Neural crest cell (in vitro differentiated cells): ENCODE measurements at regions not wholly inside any gene's neighbourhood (a gene's known extent, or its start where the extent isn't known, plus 50 kb on each side); places are given as distances from the start of the nearest gene placed in this dataset.

Experiments used
- DNase-seq: peaks from one replicate; pipeline ENCODE4 v3.0.0; 2021; ENCODE audit warnings: low read depth, mixed read lengths, low spot score
- H3K27ac Mint-ChIP-seq: one replicate; pipeline ENCODE4 v1.8.0; 2021; ENCODE audit warnings: mild to moderate bottlenecking, mixed read lengths; ENCODE audit not compliant: unreplicated experiment
- H3K27me3 Mint-ChIP-seq: 2 replicates; pipeline ENCODE4 v1.8.0; 2021; ENCODE audit warnings: low read depth, mild to moderate bottlenecking, mixed read lengths
- H3K36me3 Mint-ChIP-seq: 2 replicates; pipeline ENCODE4 v1.8.0; 2021; ENCODE audit warnings: low read depth, mild to moderate bottlenecking, mixed read lengths
- H3K4me1 Mint-ChIP-seq: 2 replicates; pipeline ENCODE4 v1.8.0; 2021; ENCODE audit warnings: mixed read lengths
- H3K4me3 Mint-ChIP-seq: one replicate; pipeline ENCODE4 v1.8.0; 2021; ENCODE audit warnings: mild to moderate bottlenecking, mixed read lengths
- H3K9me3 Mint-ChIP-seq: 2 replicates; pipeline ENCODE4 v1.8.0; 2021; ENCODE audit warnings: mixed read lengths
- CTCF ChIP-seq: fragments of 200-600 bp; sonication (generic); conservative IDR thresholded peaks from 2 replicates; pipeline ENCODE4 v1.5.0; 2021; ENCODE audit warnings: antibody characterized with exemption, mild to moderate bottlenecking

GRCh38 chr2:195356920-195357440, 300.0 kb upstream of the SLC39A10 start:
- Mint-ChIP-seq H3K27me3 (no peaks in the 10 kb centered on the region), H3K4me1 (no peaks in the 10 kb centered on the region), H3K9me3 (no peaks in the 10 kb centered on the region), H3K4me3 (no peak overlapping the region), H3K36me3 (no peaks in the 10 kb centered on the region), H3K27ac (no peak overlapping the region)
- no peak for TF ChIP-seq CTCF
- DNase-seq: no peak

GRCh38 chr2:195356026-195356425, 301.0 kb upstream of the SLC39A10 start:
- TF ChIP-seq CTCF: no peak
- no peaks in the 10 kb centered on the region for H3K27me3 Mint-ChIP-seq
- H3K9me3 Mint-ChIP-seq: no peaks in the 10 kb centered on the region
- no peak overlapping the region for H3K27ac Mint-ChIP-seq
- DNase-seq: no peak
- H3K4me1 Mint-ChIP-seq: no peaks in the 10 kb centered on the region
- H3K4me3 Mint-ChIP-seq: no peak overlapping the region
- H3K36me3 Mint-ChIP-seq: no peaks in the 10 kb centered on the region

- Mint-ChIP-seq H3K9me3 (peaks cover 5% of the 10 kb centered on the region), H3K36me3 (no peaks in the 10 kb centered on the region), H3K4me3 (no peak overlapping the region), H3K27me3 (no peaks in the 10 kb centered on the region), H3K4me1 (no peaks in the 10 kb centered on the region), H3K27ac (no peak overlapping the region)
- TF ChIP-seq CTCF: no peak
- DNase-seq: no peak
Measured at GRCh38 chr2:195352581-195352980, 304.4 kb upstream of the SLC39A10 start.

GRCh38 chr2:195343942-195344530, 313.0 kb upstream of the SLC39A10 start:
- no peaks in the 10 kb centered on the region for H3K27me3 Mint-ChIP-seq
- H3K27ac Mint-ChIP-seq: no peak overlapping the region
- no peak for TF ChIP-seq CTCF
- H3K4me1 Mint-ChIP-seq: no peaks in the 10 kb centered on the region
- H3K36me3 Mint-ChIP-seq: no peaks in the 10 kb centered on the region
- no peak overlapping the region for H3K4me3 Mint-ChIP-seq
- H3K9me3 Mint-ChIP-seq: peaks cover 2% of the 10 kb centered on the region
- DNase-seq: no peak

GRCh38 chr2:195343540-195343939, 313.5 kb upstream of the SLC39A10 start:
- Mint-ChIP-seq H3K27ac (no peak overlapping the region), H3K9me3 (peaks cover under 1% of the 10 kb centered on the region), H3K27me3 (no peaks in the 10 kb centered on the region), H3K36me3 (no peaks in the 10 kb centered on the region), H3K4me1 (no peaks in the 10 kb centered on the region), H3K4me3 (no peak overlapping the region)
- DNase-seq: no peak
- no peak for TF ChIP-seq CTCF
